ENCODE measurements at regions not wholly inside any gene's neighbourhood (a gene's known extent, or its start where the extent isn't known, plus 50 kb on each side); places are given as distances from the start of the nearest gene placed in this dataset.

GRCh38 chr7:125247514-125248098 lies 318.0 kb upstream of the POT1 start:
- TF ChIP-seq CTCF (IDR thresholded peaks at IDR 0.05; ENCODE audit: insufficient read depth, low read length, poor library complexity, severe bottlenecking) = no peak
- TF ChIP-seq EZH2phosphoT487 (conservative IDR thresholded peaks at IDR 0.05; ENCODE audit: low read length) = no peak
